ENCODE measurements at regions not wholly inside any gene's neighbourhood (a gene's known extent, or its start where the extent isn't known, plus 50 kb on each side); places are given as distances from the start of the nearest gene placed in this dataset.

- TF ChIP-seq, protein P1, sequence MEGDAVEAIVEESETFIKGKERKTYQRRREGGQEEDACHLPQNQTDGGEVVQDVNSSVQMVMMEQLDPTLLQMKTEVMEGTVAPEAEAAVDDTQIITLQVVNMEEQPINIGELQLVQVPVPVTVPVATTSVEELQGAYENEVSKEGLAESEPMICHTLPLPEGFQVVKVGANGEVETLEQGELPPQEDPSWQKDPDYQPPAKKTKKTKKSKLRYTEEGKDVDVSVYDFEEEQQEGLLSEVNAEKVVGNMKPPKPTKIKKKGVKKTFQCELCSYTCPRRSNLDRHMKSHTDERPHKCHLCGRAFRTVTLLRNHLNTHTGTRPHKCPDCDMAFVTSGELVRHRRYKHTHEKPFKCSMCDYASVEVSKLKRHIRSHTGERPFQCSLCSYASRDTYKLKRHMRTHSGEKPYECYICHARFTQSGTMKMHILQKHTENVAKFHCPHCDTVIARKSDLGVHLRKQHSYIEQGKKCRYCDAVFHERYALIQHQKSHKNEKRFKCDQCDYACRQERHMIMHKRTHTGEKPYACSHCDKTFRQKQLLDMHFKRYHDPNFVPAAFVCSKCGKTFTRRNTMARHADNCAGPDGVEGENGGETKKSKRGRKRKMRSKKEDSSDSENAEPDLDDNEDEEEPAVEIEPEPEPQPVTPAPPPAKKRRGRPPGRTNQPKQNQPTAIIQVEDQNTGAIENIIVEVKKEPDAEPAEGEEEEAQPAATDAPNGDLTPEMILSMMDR (IDR thresholded peaks at IDR 0.05; ENCODE audit: low read depth, low read length, poor library complexity, severe bottlenecking) = no peak
- no peak for TF ChIP-seq EZH2phosphoT487 (IDR thresholded peaks at IDR 0.05; ENCODE audit: borderline replicate concordance, low read length)
Measured at GRCh38 chr6:170158296-170159021, 132.4 kb downstream of the DLL1 start.
